NCI-H82 (cell line): ENCODE measurements at regions not wholly inside any gene's neighbourhood (a gene's known extent, or its start where the extent isn't known, plus 50 kb on each side); places are given as distances from the start of the nearest gene placed in this dataset.
"Not testable (repeated sequence)": the region's sequence is repeated elsewhere in the genome, so short reads cannot be mapped to it uniquely, and the experiment has no call there.

Experiments
- DNase-seq: peaks from one replicate; lab custom pipeline; 2025; lab: John Stamatoyannopoulos, UW

DNA sequence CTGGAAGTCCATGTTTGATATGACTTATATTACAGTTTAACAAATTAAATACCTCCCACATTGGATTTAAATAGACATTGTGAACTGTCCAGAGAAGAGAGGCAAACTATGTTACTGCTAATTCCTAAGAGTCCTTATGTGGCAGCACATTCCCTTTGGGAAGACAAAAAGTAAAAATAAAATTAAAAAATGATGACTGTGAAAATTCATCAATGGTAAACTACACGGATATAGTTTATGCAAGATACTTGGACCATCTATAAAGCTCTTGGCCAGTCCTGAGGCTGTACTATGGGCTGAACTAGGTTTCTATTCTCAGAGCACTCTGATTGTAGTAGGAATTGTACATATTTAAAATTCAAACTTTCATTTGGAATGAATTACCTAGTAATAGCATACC lies 206.4 kb downstream of the LRRK2 start:
- no peak for DNase-seq

DNA sequence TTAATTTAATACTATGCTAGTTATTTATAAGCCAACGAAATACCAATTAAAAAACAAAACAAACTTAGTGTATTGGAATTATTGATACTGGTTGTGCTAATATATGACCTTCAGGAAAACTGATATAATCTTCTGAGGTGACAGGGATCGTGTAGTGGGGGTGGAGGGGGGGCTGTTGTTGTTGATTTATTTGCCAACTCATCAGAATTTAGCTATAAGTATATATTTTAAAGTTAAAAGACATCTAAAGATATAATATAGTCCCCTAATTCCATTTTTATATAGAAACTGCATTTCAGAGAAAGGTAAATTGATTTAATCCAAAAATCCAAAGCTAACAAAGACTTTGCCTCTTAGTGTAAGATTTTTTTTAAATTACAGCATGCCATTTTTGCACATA lies 210.5 kb downstream of the LRRK2 start:
- no peak for DNase-seq

DNA sequence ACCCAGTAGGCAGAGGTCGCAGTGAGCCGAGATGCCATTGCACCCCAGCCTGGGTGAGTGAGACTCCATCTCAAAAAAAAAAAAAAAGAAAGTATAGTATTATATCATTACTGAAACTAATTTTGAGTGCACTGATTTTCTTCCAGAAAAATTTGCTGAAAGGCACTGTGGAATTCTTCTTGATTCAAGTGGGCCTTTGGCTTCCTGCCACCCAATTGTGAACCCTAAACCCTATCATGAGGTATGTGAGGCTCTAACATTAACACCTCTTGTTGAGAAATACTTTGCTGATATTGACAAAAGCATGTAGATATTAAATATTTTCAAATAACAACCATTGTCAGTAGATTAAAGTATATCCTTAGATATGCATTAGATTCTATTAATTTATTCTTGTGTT lies 211.2 kb downstream of the LRRK2 start:
- no peak for DNase-seq

DNA sequence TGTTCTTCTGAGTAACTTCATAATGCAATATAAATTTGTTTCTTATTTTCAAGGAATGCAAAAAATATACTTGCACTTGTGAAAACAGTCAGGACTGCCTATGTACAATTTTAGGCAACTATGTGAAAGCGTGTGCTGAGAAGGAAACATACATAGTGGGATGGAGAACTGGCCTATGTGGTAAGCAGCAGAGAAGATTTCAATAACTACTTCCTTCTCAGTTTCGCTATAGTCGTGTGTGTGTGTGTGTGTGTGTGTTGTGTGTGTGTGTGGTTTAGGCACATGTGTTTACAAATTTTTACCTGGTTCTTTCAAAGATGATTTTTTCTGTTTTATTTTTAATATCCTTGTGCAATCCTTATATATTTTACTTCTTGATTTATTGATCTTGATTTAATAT lies 211.8 kb downstream of the LRRK2 start:
- DNase-seq = no peak

DNA sequence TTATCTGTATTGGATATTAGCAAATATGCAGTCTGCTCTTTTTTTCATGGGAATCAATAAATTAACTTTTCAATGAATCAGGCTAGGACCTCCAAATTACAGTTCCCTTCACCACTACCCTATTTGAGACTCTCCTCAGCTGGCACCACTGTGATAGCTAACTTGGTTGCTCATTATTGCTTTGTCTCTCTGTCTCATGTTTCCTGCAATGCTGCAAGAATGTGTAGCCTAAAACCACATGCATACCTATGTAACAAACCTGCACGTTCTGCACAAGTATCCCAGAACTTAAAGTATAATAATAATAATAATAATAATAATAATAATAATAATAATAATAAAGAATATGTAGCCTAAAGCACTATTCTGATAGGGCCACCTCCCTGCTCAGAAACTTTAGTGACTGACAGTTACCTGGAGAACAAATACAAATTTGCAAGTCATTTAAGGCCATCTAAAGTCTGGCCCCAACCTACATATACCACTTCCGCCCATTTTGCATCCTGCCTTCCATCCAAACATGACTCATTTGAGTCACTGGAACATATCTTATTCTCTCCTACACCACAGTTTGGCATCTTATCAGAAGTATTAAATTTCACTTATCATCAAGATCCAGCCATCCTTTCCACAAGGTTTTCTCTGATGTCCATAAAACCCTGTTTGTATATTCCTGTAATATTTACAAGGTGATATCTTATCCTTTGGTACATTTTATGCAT lies 215.1 kb downstream of the LRRK2 start:
- no peak for DNase-seq

DNA sequence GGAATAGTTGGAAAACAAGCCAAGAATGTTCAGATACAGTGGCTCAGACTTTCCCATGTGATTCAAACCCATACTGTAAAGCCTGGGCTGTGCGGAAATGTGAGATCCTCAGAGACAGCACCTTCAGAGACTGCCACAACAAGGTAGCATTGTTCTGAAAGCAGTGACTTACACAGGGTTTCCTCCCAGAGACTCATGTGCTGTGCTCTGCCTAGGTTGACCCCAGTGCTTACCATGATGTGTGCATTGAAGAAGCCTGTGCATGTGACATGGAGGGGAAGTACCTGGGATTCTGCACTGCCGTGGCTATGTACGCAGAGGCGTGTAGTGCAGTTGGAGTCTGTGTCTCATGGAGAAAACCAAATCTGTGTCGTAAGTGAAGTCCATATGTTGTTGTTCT lies 219.4 kb downstream of the LRRK2 start:
- peak; percentile 17 for DNase-seq

DNA sequence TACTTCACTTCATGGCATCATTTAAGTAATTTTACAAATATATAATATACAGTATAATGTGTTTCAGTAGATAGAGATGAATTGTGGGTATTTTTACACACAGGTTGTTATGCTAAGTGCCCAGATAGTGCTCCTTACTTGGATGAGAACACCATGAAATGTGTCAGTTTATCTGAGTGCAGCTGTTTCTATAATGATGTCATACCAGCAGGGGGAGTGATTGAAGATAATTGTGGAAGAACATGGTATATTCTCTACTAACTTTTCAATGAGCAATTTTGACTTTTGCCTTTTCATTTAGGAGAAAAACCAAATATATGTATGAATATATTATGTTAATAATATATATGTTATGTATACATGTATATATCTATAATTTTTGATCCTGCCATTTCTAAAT lies 221.6 kb downstream of the LRRK2 start:
- DNase-seq = peak; percentile 57

DNA sequence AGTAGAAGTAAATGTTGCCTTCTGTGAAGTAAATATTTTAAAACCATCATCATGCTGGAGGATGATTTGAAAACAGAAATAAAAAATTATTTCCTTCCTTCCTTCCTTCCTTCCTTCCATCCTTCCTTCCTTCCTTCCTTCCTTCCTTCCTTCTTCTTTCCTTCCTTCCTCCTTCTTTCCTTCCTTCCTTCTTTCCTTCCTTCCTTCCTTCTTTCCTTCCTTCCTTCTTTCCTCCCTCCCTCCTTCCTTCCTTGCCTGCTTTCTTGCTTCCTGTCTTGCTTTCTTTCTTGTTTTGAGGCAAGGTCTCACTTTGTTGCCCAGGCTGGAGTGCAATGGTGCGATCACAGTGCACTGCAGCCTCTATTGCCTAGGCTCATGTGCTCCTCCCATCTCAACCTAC lies 223.7 kb downstream of the LRRK2 start:
- not testable (repeated sequence) for DNase-seq

DNA sequence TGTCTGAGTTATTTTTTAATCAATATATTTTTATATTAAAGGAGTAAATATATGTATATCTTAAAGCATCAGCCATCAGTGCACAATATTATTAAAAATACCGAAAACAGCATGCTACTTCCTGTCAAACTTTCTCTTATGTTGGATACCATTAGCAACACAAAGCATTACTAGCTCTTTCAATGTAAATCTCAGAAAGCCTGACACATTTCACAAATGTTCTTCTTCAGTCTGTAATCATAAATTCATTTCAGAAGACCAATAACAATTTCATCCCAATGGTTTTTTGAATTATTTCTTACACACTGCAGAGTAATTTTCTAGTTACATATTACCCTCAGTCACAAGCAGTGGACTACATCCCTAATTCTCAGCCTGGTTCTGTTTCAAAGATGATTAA lies 226.9 kb downstream of the LRRK2 start:
- no peak for DNase-seq

DNA sequence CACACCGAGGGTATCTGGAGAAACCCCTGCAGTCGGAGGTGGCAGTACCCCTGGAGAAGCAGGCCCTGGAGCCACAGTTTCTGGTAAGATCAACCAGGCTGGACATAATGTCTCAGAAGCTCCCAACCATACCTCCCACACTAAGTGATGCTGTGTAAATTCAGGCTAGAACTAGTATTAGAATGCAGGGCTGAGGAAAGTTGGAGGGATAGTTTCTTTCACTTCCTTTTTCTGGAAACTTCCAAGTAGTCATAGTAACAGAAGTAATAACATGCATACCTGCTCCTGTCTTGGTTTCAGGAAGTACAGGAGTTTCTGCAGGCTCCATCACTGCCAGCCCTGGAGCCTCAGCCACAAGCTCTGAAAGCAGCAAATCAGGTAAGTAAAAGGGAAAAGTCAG lies 228.1 kb upstream of the CNTN1 start:
- no peak for DNase-seq

DNA sequence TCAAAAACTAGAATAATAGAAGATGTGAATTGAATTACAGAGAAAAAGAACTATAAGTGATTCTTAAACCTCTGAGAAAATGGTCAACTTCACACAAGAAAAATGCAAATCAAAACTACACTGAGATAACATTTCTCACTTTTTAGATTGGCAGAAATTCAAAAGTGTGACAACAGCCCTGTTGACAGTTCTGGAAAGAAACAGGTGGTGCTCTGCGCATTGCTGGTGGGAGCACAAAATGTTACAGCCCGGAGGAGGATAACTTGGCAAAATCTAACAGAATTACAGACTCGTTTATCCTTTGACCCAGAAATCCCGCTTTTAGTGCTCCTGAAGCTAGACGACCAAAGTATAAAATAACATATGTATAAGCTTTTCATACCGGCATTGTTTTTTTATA lies 222.5 kb upstream of the CNTN1 start:
- no peak for DNase-seq

DNA sequence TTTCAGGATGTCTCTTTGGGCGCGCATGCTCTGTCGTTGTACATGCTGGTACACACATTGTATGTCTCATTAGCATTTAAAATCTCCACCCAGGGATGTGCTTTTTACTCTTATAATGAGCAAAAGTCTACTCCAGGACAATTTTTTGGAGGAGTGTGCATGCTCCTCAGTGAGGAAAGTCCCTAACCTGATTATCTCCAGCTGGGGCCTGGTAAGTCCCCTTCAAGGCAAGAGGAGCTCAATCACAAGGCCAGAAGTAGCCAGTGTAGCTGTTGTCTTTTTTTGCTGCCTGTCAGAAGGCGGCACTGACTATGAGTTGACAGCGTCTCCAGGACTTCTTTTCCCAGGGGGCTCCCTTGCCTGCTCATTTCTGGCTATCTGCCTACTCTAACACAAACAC lies 218.3 kb upstream of the CNTN1 start:
- peak; percentile 71 for DNase-seq

DNA sequence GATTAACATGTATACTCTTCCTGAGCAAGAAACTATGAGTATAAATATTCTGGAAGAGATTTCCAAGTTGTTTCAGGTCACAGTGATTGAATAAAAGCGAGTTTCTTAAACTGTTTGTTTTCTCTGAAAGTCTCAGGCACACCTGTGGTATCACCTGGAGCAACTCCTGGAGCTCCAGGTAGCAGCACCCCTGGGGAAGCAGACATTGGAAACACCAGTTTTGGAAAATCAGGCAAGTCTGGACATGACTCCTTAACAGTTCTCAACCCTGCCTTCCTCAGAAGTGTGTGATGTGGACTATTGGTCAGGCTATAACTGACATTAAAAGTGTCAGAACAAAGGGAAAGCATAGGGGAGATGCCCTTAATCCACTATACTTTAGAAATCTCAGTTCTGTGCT lies 217.6 kb upstream of the CNTN1 start:
- DNase-seq = no peak

DNA sequence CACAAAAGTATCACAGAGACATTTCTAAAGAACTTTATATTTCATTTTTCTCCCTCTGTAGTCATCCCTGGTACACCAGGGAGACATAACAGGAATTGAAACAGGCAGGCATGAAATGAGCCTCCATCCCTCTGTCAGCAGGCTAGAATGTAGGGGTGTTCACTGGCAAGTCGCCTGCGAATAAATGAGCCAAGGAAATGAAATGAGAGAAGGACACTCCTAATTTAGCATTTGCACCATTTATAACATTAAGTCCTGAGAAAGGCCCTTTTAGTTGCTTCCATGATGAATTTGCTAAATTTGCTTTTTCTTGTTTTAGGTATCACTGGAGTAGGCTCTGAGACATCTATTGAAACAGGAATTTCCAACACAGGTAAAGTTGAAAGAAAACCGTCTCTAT lies 192.4 kb upstream of the CNTN1 start:
- DNase-seq = no peak

DNA sequence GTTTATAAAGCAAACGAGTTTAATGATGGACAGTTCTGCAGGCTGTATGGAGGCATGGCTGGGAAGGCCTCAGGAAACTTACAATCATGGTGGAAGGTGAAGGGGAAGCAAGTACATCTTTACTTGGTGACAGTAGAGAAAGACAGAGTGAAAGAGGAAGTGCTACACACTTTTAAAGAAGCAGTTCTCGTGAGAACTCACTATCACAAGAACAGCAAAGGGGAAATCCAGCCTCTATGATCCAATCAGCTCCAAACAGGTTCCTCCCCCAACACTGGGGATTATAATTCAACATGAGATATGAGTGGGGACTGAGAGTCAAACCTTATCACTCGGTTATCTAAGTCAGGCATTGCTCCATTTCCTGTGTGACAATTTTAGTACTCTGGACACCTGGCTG lies 189.9 kb upstream of the CNTN1 start:
- DNase-seq = no peak

DNA sequence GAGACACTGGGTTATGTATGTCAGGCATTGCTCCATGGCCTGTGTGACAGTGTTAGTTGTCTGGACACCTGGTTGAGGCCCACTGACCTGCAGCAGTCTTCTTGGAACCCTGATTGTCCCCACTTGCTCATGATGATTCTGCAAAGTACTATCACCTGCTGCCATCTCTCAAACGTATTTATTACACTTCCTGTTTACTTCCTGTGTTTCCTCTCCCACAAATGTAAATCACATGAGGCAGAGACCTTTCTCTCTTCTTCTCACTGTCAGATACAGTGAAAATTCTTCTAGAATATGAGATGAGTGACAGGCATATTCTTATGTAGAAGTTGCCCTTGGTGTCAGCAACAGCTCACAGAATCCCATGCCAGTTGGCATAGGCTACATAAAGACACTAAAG lies 186.9 kb upstream of the CNTN1 start:
- DNase-seq = no peak

DNA sequence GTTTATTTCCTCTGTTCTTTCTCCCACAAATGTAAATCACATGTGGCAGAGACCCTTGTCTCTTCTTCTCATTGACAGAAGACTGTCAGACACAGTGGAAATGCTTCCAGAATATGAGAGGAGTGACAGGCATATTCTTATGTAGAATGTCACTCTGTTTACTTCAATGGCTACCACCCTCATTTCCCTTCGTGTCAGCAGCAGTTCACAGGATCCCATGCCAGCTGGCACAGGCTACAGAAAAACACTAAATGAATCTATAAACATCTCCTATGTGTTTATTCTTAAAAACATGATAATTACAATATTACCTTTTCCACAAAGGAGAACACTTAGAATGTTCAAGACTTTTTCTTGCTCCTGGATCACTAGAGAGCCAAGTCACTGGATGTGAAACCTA lies 183.8 kb upstream of the CNTN1 start:
- DNase-seq = no peak

DNA sequence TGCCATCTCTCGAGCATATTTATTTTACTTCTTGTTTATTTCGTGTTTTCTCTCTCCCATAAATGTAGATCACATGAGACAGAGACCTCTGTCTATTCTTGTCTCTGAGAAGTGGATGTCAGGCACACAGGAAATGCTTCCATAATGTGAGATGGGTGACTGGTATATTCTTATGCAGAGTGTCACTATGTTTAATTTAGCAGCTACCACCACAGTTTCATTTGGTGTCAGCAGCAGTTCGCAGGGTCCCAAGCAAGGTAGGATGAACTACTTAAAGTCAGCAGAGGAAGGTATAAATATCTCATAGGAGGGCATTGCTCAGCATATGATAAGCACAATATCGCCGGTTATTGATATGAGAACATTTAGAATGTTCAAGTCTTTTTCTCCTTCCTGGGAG lies 180.9 kb upstream of the CNTN1 start:
- DNase-seq = no peak

DNA sequence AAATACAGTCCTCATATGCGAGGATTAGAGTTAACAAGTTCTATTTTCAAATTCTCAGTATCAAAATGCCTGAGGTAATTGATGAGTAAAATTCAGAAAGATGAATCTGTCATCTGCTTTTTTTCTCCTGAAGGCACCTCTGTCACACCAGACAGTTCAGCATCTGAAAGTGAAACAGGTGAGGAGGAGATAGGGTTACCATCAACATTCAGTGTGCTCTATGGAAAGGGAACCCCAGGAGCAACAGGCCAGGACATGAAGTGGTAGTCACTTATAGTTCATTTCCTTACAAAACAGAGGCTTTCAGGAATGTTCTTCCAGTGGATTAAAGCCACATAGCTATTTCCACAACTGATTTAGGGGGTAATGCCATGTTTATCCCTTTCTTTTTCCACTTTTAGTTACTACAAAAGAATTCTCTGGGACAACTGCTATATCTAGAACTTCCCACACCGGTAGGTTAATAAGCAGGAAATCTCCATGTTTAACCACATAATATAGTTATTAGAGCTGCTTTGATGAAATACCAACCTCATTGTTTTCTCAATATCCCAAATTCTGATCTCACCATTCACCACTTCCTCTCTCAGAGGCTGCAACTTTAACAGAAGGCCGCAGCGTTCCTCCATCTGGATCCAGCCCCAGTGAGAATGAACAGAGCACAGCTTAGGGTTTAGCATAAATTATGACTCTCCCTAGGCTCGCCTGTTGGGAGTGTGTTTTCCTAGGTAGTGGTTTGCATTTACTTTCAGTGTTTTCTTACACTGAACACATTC lies 177.0 kb upstream of the CNTN1 start:
- peak; percentile 60 for DNase-seq

DNA sequence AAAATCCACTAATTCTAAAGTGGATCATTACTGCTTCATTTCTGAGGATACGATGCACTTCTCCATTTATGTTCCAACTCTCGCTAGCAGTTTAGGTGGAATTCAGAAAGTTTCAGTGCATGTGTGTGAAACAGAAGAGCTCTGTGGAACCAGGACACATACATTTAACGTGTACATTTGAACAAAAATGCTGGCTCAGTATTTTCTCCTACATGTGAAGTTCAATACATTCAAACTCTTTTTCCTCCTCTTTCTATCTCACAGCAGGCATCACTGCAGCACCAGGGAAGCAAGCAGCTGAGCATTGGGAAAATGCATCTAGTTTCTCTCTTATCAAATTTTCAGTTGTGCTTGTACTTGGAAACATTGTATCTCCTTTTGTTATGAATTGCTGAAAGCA lies 169.4 kb upstream of the CNTN1 start:
- no peak for DNase-seq

DNA sequence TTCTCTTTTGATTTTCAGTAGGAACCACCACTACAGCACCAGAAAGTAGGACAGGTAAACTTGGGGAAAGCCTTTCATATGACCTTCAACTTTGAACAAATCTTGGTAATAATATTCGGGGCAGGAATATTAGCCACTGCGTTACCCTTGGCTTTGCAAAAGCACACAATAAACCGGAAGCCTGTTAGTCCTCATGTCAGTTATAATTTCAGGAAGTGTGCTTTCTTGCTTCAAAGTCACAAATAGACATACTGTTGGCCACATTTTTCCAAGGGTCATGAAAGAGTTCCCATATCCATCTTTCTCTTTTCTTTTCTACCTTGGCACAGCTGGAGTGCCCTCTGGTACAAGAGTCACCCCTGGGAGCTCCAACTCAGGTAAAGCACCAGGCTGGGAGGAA lies 167.2 kb upstream of the CNTN1 start:
- DNase-seq = no peak

DNA sequence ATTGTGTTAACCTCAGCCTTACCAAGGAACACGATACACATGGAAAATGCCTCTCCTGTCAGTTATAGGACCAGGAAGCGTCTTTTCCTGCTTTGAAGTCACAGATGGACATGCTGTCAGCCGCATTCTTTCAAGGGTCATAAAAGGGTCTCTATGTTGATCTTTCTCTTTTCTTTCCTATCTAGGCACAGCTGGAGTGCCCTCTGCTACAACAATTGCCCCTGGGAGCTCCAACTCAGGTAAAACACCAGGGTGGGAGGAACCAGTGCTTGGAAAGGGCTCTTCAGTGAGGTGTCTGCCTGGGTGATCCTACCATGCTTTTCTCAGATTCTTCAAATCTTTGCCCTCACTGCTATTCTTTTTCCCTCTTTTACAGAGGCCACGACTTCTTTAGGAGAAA lies 157.4 kb upstream of the CNTN1 start:
- no peak for DNase-seq

DNA sequence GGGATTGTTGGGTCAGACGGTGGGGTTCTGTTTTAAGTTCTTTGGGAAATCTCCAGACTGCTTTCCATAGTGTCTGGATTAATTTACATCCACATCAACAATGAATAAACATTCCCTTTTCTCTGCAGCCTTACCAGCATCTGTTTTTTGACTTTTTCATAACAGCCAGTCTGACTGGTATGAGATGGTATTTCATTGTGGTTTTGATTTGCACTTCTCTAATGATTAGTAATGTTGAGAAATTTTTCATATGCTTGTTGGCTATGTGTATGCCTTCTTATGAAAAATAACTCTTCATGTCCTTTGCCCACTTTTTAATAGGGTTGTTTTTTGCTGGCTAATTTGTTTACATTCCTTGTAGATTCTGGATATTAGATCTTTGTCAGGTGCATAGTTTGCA lies 140.8 kb upstream of the CNTN1 start:
- DNase-seq = no peak

DNA sequence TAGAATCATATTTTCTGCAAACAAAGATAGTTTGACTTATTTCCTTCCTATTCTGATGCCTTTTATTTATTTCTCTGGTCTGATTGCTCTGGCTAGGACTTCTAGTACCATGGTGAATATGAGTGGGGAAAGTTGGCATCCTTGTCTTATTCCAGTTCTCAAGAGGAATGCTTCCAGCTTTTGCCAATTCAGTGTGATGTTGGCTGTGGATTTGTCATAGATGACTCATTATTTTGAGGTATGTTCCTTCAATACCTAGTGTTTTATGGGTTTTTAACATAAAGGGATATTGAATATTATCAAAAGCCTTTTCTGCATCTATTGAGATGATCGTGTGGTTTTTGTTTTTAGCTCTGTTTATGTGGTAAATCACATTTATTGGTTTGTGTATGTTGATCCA lies 139.4 kb upstream of the CNTN1 start:
- no peak for DNase-seq
